Spinal cord (tissue), 9 donors: ENCODE measurements at regions not wholly inside any gene's neighbourhood (a gene's known extent, or its start where the extent isn't known, plus 50 kb on each side); places are given as distances from the start of the nearest gene placed in this dataset.
"Not testable (repeated sequence)": the region's sequence is repeated elsewhere in the genome, so short reads cannot be mapped to it uniquely, and the experiment has no call there.

Experiments
- DNase-seq, 6 donors: peaks; one replicate each; pipeline versions ENCODE4 v3.0.0 to v3.0.0-alpha.2; 2013 to 2015; ENCODE audit warnings: low spot score in 6 of 6, low read depth in 4 of 6
- H3K27ac ChIP-seq: one replicate; pipeline ENCODE4 v1.5.1; 2013; ENCODE audit warnings: low read depth, low read length, control low read depth
- H3K27me3 ChIP-seq: one replicate; pipeline ENCODE4 v1.6.1; 2013; ENCODE audit warnings: low read length; ENCODE audit not compliant: control insufficient read depth, insufficient read depth
- H3K36me3 ChIP-seq: one replicate; pipeline ENCODE4 v1.6.1; 2013; ENCODE audit warnings: low read length; ENCODE audit not compliant: control insufficient read depth, insufficient read depth
- H3K4me1 ChIP-seq: one replicate; pipeline ENCODE4 v1.6.1; 2013; ENCODE audit warnings: low read length; ENCODE audit not compliant: control insufficient read depth, insufficient read depth
- H3K4me3 ChIP-seq: one replicate; pipeline ENCODE4 v1.5.1; 2013; ENCODE audit warnings: low read depth, low read length, control low read depth
- H3K9me3 ChIP-seq: one replicate; pipeline ENCODE4 v1.6.1; 2013; ENCODE audit warnings: low read length; ENCODE audit not compliant: control insufficient read depth, insufficient read depth
- WGBS: methylation state at CpG from one replicate; pipeline ENCODE4 v1.1.5; 2013; ENCODE audit warnings: missing lambda C conversion rate; ENCODE audit not compliant: insufficient coverage; 5-methylcytosine and 5-hydroxymethylcytosine counted together
- donor health status: healthy.

DNA sequence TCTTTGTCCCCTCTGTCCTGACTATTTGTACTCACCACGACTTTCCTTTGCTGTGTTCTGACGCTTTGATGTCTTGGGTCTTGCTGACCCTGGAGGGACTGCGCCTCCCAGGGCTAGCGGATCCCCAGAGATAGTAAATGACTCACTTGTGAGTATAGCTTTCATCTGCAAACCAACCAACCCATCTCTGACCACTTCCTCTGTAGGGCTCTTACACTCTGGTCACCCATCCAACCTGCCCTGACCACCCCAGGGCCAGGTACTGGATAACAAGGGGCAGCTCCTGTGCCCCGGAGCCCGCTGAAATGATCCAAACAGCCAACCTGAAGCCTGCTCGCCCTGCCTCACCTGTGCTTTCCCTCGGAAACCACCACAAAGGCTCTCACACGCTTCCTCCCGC, 125.2 kb upstream of the CARD11 start:
- H3K4me3 ChIP-seq: no peak overlapping the region
- H3K36me3 ChIP-seq: no peaks in the 10 kb centered on the region
- DNase-seq: no peak
- H3K27me3 ChIP-seq: no peaks in the 10 kb centered on the region
- no peak overlapping the region for H3K27ac ChIP-seq
- no peaks in the 10 kb centered on the region for H3K9me3 ChIP-seq
- H3K4me1 ChIP-seq: peaks cover 4% of the 10 kb centered on the region
- 93% methylated on average over 9 of the region's 10 CpGs for WGBS

DNA sequence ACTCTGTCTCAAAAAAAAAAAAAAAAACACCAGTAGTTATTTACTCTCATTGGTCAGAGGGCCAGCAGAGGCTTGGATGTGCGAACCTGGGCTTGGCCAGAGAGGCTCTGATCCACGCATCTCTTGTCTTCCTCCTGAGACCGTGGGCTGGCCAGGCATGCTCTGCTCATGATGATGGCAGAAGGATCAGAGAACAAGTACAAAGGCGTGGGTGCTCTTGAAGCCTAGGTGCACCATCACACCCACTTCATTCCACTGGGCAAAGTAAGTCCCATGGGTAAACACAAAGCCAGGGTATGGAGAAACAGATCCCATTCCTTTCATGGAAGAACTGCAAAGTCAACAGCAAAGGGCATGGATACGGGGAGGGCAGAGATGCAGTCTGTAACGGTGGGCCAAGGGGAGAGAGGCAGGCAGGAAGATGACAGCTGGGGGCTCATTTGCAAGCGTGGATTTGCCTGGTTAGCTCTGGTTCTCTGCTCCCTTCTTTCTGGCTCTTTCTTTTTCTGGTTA, 128.2 kb upstream of the SDK1 start:
- Histone ChIP-seq H3K27me3 (no peaks in the 10 kb centered on the region), H3K27ac (no peak overlapping the region), H3K4me1 (no peaks in the 10 kb centered on the region), H3K36me3 (no peaks in the 10 kb centered on the region), H3K9me3 (no peaks in the 10 kb centered on the region), H3K4me3 (no peak overlapping the region)
- WGBS: 89% methylated on average over 6 of the region's 7 CpGs
- DNase-seq: no peak

GRCh38 chr7:3174515-3175284, 126.4 kb upstream of the SDK1 start:
- no peaks in the 10 kb centered on the region for H3K4me1 ChIP-seq
- H3K36me3 ChIP-seq: no peaks in the 10 kb centered on the region
- H3K4me3 ChIP-seq: no peak overlapping the region
- DNase-seq: peak in 1 of 6 donors; percentile 55
- H3K27ac ChIP-seq: no peak overlapping the region
- H3K9me3 ChIP-seq: no peaks in the 10 kb centered on the region
- WGBS: 77% methylated on average over 11 of the region's 15 CpGs
- H3K27me3 ChIP-seq: no peaks in the 10 kb centered on the region

DNA sequence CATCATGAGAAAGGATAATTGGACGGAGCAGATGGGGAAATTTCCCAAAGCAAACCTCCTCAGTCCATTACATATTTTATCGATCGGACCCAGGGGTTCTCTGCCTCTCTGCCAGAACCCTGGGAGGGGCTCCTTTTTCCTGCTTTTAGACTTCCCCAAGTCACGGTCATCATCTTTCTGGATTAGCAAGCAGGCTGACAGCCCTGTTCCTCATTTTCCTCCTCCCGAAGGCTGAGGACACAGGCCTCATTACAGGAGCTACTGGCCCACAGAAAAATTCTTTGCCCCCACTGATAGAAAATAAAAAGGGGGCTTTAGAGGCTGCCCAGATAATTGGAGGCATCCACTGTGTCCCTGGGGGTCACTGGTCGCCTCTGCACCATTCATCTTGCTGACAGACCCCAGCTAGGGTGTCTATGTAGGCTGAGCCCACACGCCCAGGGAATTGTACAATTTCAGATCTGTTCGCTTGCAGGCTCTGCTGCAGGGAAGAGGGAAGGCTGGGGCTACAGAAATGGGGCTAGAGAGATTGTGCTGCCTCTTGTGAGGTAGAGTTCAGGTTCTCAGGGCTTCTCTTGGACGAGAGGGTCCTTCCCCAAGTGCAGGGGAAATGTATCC, 125.7 kb upstream of the SDK1 start:
- H3K27ac ChIP-seq: no peak overlapping the region

DNA sequence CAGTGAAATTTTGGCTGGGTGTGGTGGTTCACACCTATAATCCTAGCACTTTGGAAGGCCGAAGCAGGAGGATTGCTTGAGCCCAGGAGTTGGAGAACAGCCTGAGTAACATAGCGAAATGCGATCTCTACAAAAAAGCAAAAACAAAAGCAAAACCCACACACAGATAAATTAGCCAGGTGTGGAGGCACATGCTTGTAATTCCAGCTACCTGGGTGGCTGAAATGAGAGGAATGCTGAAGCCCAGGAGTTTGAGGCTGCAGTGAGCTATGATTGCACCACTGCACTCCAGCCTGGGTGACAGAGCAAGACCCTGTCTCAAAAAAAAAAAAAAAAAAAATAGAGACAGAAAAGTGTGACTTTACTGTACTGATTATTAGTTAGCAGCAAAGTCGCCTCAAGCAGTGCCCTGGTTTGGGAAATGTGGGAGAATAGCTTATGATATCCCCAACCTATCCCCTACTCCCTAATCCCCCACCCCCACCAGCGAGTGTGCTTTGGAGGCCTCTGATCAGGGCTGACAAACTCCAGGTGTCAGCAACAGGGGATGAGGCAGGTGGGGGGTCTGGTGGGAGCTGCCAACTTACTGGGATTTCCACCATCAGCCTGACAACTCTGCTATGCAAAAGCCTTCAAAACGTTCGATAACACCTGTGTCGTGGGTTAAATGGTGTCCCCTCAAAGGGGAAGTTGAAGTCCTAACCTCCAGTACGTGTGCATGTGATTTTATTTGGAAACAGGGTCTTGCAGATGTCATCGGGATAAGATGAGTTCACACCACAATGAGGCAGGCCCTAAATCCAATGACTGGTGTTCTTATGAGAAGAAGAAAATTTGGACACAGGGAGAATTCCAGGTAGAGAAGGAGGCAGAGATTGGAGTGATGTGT, 124.7 kb upstream of the SDK1 start:
- Histone ChIP-seq H3K4me1 (no peaks in the 10 kb centered on the region), H3K9me3 (no peaks in the 10 kb centered on the region), H3K27ac (no peak overlapping the region), H3K4me3 (no peak overlapping the region), H3K36me3 (no peaks in the 10 kb centered on the region), H3K27me3 (no peaks in the 10 kb centered on the region)
- DNase-seq: no peak
- 81% methylated on average over 5 of the region's 10 CpGs for WGBS

More for the DNA sequence above, 125.7 kb upstream of the SDK1 start:
- 56% methylated on average over 8 of the region's 9 CpGs for WGBS
- no peaks in the 10 kb centered on the region for H3K9me3 ChIP-seq
- H3K27me3 ChIP-seq: no peaks in the 10 kb centered on the region
- H3K4me1 ChIP-seq: no peaks in the 10 kb centered on the region
- H3K4me3 ChIP-seq: no peak overlapping the region
- no peak for DNase-seq
- H3K36me3 ChIP-seq: no peaks in the 10 kb centered on the region

GRCh38 chr7:3177271-3177670, 123.8 kb upstream of the SDK1 start:
- no peak for DNase-seq
- Histone ChIP-seq H3K4me3 (no peak overlapping the region), H3K36me3 (no peaks in the 10 kb centered on the region), H3K4me1 (no peaks in the 10 kb centered on the region), H3K27ac (no peak overlapping the region), H3K9me3 (no peaks in the 10 kb centered on the region), H3K27me3 (no peaks in the 10 kb centered on the region)
- WGBS: no CpG with 5 or more reads among the region's 2 CpGs

GRCh38 chr7:3179456-3179855, 121.6 kb upstream of the SDK1 start:
- no peak overlapping the region for H3K4me3 ChIP-seq
- no peak for DNase-seq
- WGBS: 88% methylated on average over 8 of the region's 8 CpGs
- no peaks in the 10 kb centered on the region for H3K36me3 ChIP-seq
- H3K27ac ChIP-seq: no peak overlapping the region
- H3K9me3 ChIP-seq: no peaks in the 10 kb centered on the region
- no peaks in the 10 kb centered on the region for H3K4me1 ChIP-seq
- H3K27me3 ChIP-seq: no peaks in the 10 kb centered on the region

DNA sequence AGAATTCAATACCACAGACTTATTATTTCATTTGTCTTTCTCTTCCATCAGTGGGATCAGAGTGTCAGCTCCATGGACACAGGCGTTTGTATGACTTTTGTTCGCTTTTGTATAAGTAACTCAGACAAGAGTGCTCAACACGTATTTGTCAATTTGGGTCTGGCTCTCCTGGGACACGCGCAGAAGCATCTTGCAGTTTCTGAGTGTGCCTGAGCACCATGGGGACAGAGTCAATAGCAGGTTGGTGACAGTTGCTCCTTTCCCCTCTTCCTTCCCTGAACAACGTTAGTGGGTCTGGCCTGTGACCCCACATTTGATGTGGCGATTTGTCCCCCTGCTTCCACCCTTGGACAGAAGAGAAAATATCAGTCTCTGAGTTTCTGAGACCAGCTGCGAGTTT, 120.4 kb upstream of the SDK1 start:
- Histone ChIP-seq H3K27me3 (no peaks in the 10 kb centered on the region), H3K4me3 (no peak overlapping the region), H3K4me1 (no peaks in the 10 kb centered on the region), H3K9me3 (no peaks in the 10 kb centered on the region), H3K36me3 (no peaks in the 10 kb centered on the region), H3K27ac (no peak overlapping the region)
- no peak for DNase-seq
- WGBS: 64% methylated on average over 7 of the region's 8 CpGs

DNA sequence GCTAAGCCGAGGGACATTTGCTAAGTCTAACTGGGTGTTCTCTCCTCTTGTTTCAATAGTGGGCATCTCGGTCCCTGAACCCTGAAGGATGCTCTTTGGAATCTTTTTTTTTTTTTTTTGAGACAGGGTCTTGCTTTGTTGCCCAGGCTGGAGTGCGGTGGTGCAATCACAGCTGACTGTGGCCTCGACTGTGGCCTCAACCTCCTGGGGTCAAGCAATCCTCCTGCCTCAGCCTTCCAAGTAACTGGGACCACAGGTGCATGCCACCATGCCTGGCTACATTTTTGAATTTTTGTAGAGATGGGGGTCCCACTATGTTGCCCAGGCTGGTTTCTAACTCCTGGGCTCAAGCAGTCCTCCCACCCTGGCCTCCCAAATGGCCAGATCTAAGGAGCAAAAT, 119.0 kb upstream of the SDK1 start:
- not testable (repeated sequence) for H3K27me3 ChIP-seq, H3K9me3 ChIP-seq, H3K27ac ChIP-seq, H3K4me1 ChIP-seq, DNase-seq, H3K4me3 ChIP-seq, H3K36me3 ChIP-seq
- 72% methylated on average over 2 of the region's 4 CpGs for WGBS
